Ammon's horn (tissue), 1 donor: ENCODE measurements at regions not wholly inside any gene's neighbourhood (a gene's known extent, or its start where the extent isn't known, plus 50 kb on each side); places are given as distances from the start of the nearest gene placed in this dataset.
"Not testable (repeated sequence)": the region's sequence is repeated elsewhere in the genome, so short reads cannot be mapped to it uniquely, and the experiment has no call there.

Experiments used
- DNase-seq: peaks from one replicate; pipeline ENCODE4 v3.0.0-alpha.2; 2016; ENCODE audit warnings: low spot score

GRCh38 chr5:4570047-4570995, 569.8 kb upstream of the ADAMTS16 start:
- no peak for DNase-seq

- DNase-seq: no peak
Measured at GRCh38 chr5:4571248-4571948, 568.7 kb upstream of the ADAMTS16 start.

- DNase-seq: no peak
Measured at GRCh38 chr5:4572311-4573100, 567.6 kb upstream of the ADAMTS16 start.

GRCh38 chr5:4575608-4576007, 564.5 kb upstream of the ADAMTS16 start:
- DNase-seq: no peak

GRCh38 chr5:4576161-4576748, 563.9 kb upstream of the ADAMTS16 start:
- no peak for DNase-seq

- DNase-seq: no peak
Measured at GRCh38 chr5:4576908-4577307, 563.2 kb upstream of the ADAMTS16 start.

- DNase-seq: no peak
Measured at GRCh38 chr5:4579679-4580078, 560.5 kb upstream of the ADAMTS16 start.

GRCh38 chr5:4580772-4581171, 559.4 kb upstream of the ADAMTS16 start:
- no peak for DNase-seq

GRCh38 chr5:4581289-4581688, 558.8 kb upstream of the ADAMTS16 start:
- no peak for DNase-seq

- DNase-seq: no peak
Measured at GRCh38 chr5:4584982-4585381, 555.1 kb upstream of the ADAMTS16 start.

GRCh38 chr5:4613440-4613839, 526.7 kb upstream of the ADAMTS16 start:
- DNase-seq: no peak

- peak; percentile 4 for DNase-seq
Measured at GRCh38 chr5:4614088-4614487, 526.0 kb upstream of the ADAMTS16 start.

GRCh38 chr5:4615369-4615768, 524.8 kb upstream of the ADAMTS16 start:
- DNase-seq: not testable (repeated sequence)

GRCh38 chr5:4625206-4625896, 514.8 kb upstream of the ADAMTS16 start:
- no peak for DNase-seq

GRCh38 chr5:4627131-4627530, 513.0 kb upstream of the ADAMTS16 start:
- DNase-seq: no peak

- no peak for DNase-seq
Measured at GRCh38 chr5:4627929-4628328, 512.2 kb upstream of the ADAMTS16 start.

GRCh38 chr5:4628645-4629385, 511.3 kb upstream of the ADAMTS16 start:
- no peak for DNase-seq

- no peak for DNase-seq
Measured at GRCh38 chr5:4630031-4630430, 510.1 kb upstream of the ADAMTS16 start.

- no peak for DNase-seq
Measured at GRCh38 chr5:4634342-4634741, 505.8 kb upstream of the ADAMTS16 start.

GRCh38 chr5:4636378-4636777, 503.8 kb upstream of the ADAMTS16 start:
- no peak for DNase-seq

- DNase-seq: no peak
Measured at GRCh38 chr5:4639946-4640345, 500.2 kb upstream of the ADAMTS16 start.
